ENCODE measurements at regions not wholly inside any gene's neighbourhood (a gene's known extent, or its start where the extent isn't known, plus 50 kb on each side); places are given as distances from the start of the nearest gene placed in this dataset.
"Not testable (repeated sequence)": the region's sequence is repeated elsewhere in the genome, so short reads cannot be mapped to it uniquely, and the experiment has no call there.

GRCh38 chr4:27366104-27366823 lies 505.6 kb downstream of the STIM2 start:
- DNase-seq, result no peak

- no peak for DNase-seq
These were observed 508.1 kb downstream of the STIM2 start for GRCh38 chr4:27368781-27369180.

GRCh38 chr4:27381815-27382214 lies 521.2 kb downstream of the STIM2 start:
- DNase-seq, result no peak

GRCh38 chr4:27387711-27388110 lies 527.1 kb downstream of the STIM2 start:
- DNase-seq, result no peak

- peak; percentile 78 for DNase-seq
These were observed 537.2 kb downstream of the STIM2 start for GRCh38 chr4:27397886-27398285.

- peak; percentile 7 for DNase-seq
These were observed 538.1 kb downstream of the STIM2 start for GRCh38 chr4:27398631-27399310.

- DNase-seq, result no peak
These were observed 547.0 kb downstream of the STIM2 start for GRCh38 chr4:27407616-27408015.

- DNase-seq, result no peak
These were observed 552.0 kb downstream of the STIM2 start for GRCh38 chr4:27412613-27413012.

- DNase-seq, result no peak
These were observed 554.5 kb downstream of the STIM2 start for GRCh38 chr4:27414887-27415731.

- no peak for DNase-seq
These were observed 568.0 kb downstream of the STIM2 start for GRCh38 chr4:27428661-27429060.

- DNase-seq, result no peak
These were observed 568.8 kb downstream of the STIM2 start for GRCh38 chr4:27429364-27429871.

GRCh38 chr4:27442146-27442545 lies 581.5 kb downstream of the STIM2 start:
- no peak for DNase-seq

- not testable (repeated sequence) for DNase-seq
These were observed 582.0 kb downstream of the STIM2 start for GRCh38 chr4:27442661-27443060.

- DNase-seq, result peak; percentile 22
These were observed 603.2 kb downstream of the STIM2 start for GRCh38 chr4:27463816-27464215.

- DNase-seq, result no peak
These were observed 606.7 kb downstream of the STIM2 start for GRCh38 chr4:27467351-27467750.

- DNase-seq, result no peak
These were observed 611.7 kb downstream of the STIM2 start for GRCh38 chr4:27472364-27472763.

GRCh38 chr4:27474691-27475090 lies 614.0 kb downstream of the STIM2 start:
- DNase-seq, result no peak

- no peak for DNase-seq
These were observed 623.6 kb downstream of the STIM2 start for GRCh38 chr4:27484216-27484615.

- DNase-seq, result no peak
These were observed 629.7 kb downstream of the STIM2 start for GRCh38 chr4:27490315-27490714.

- no peak for DNase-seq
These were observed 630.1 kb downstream of the STIM2 start for GRCh38 chr4:27490766-27491165.

GRCh38 chr4:27506401-27506800 lies 645.8 kb downstream of the STIM2 start:
- no peak for DNase-seq

GRCh38 chr4:27514711-27515110 lies 654.1 kb downstream of the STIM2 start:
- DNase-seq, result no peak

GRCh38 chr4:27515140-27515539 lies 654.5 kb downstream of the STIM2 start:
- DNase-seq, result no peak
